Stimulated activated CD4-positive, alpha-beta T cell treated with anti-CD3 and anti-CD28 coated beads, Interleukin-12 subunit alpha, Interleukin-12 subunit beta, amount 100 ng/mL, for 4 hours (primary cell): ENCODE measurements at regions not wholly inside any gene's neighbourhood (a gene's known extent, or its start where the extent isn't known, plus 50 kb on each side); places are given as distances from the start of the nearest gene placed in this dataset.

Source experiments
- DNase-seq: peaks from one replicate; pipeline ENCODE4 v3.0.0-alpha.2; 2020

GRCh38 chr16:61313931-61314330 is 722.3 kb downstream of the CDH8 start:
- DNase-seq = no peak

- no peak for DNase-seq
Observed at GRCh38 chr16:61309386-61309785, 726.9 kb downstream of the CDH8 start.

- no peak for DNase-seq
Observed at GRCh38 chr16:61306204-61306603, 730.0 kb downstream of the CDH8 start.

GRCh38 chr16:61296814-61297213 is 739.4 kb downstream of the CDH8 start:
- no peak for DNase-seq

- no peak for DNase-seq
Observed at GRCh38 chr16:61296305-61296704, 739.9 kb downstream of the CDH8 start.

- DNase-seq = no peak
Observed at GRCh38 chr16:61295311-61295710, 740.9 kb downstream of the CDH8 start.

- DNase-seq = no peak
Observed at GRCh38 chr16:61289141-61289540, 747.1 kb downstream of the CDH8 start.

- DNase-seq = no peak
Observed at GRCh38 chr16:61277849-61278248, 758.4 kb downstream of the CDH8 start.

GRCh38 chr16:61274211-61274610 is 762.0 kb downstream of the CDH8 start:
- DNase-seq = no peak

GRCh38 chr16:61270726-61271125 is 765.5 kb downstream of the CDH8 start:
- DNase-seq = no peak

- DNase-seq = no peak
Observed at GRCh38 chr16:61263400-61263799, 772.8 kb downstream of the CDH8 start.

GRCh38 chr16:61261315-61261714 is 774.9 kb downstream of the CDH8 start:
- DNase-seq = no peak

GRCh38 chr16:61246592-61246991 is 789.6 kb downstream of the CDH8 start:
- DNase-seq = no peak

GRCh38 chr16:61243954-61244353 is 792.3 kb downstream of the CDH8 start:
- DNase-seq = no peak

GRCh38 chr16:61237884-61238485 is 798.3 kb downstream of the CDH8 start:
- DNase-seq = no peak

- DNase-seq = no peak
Observed at GRCh38 chr16:61233713-61234112, 802.5 kb downstream of the CDH8 start.

GRCh38 chr16:61228371-61228770 is 807.9 kb downstream of the CDH8 start:
- DNase-seq = no peak

- no peak for DNase-seq
Observed at GRCh38 chr16:61215605-61216004, 820.6 kb downstream of the CDH8 start.

- DNase-seq = no peak
Observed at GRCh38 chr16:61214780-61215179, 821.5 kb downstream of the CDH8 start.

GRCh38 chr16:61210076-61210475 is 826.2 kb downstream of the CDH8 start:
- no peak for DNase-seq

GRCh38 chr16:61195006-61195405 is 841.2 kb downstream of the CDH8 start:
- DNase-seq = no peak

GRCh38 chr16:61194573-61194972 is 841.7 kb downstream of the CDH8 start:
- DNase-seq = no peak

- no peak for DNase-seq
Observed at GRCh38 chr16:61182391-61182790, 853.8 kb downstream of the CDH8 start.

- no peak for DNase-seq
Observed at GRCh38 chr16:61181982-61182381, 854.3 kb downstream of the CDH8 start.

- DNase-seq = no peak
Observed at GRCh38 chr16:61179561-61179960, 856.7 kb downstream of the CDH8 start.

GRCh38 chr16:61165797-61166196 is 870.4 kb downstream of the CDH8 start:
- DNase-seq = no peak
